ENCODE measurements at regions not wholly inside any gene's neighbourhood (a gene's known extent, or its start where the extent isn't known, plus 50 kb on each side); places are given as distances from the start of the nearest gene placed in this dataset.
"Not testable (repeated sequence)": the region's sequence is repeated elsewhere in the genome, so short reads cannot be mapped to it uniquely, and the experiment has no call there.

DNA sequence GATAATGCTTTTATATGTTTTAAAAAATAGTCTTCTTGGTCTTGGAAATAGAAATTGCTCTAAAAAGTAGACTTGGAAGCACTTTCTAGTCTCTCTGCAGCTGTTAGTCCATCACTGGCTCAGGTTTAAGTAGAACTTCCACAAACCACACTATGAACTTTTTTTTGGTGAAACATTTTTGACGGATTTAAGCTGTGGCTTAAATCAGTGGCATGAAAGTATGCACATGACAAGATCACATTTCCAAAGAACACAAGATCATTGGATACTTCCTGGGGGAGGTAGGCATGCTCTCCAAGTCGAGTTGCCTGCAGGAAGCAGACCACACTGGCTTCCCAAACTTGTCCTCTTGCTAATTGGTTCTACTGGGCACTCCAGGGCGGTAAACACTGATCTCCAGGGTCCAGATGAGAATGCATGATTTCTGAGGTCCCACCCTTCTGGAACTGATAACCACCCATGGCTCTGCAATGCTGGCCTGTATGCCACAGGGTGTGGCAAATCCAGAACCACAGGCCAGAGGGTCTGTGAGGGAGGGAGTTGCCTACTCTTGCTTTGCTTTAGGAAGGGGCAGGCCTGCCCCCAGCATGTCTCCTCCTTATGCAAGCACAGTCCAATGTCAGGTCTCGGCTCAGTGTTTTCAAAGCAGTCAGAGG is 331.9 kb upstream of the SFRP2 start:
- Mint-ChIP-seq H3K9me3 (ENCODE audit: unreplicated experiment) (no peaks in the 10 kb centered on the region), H3K4me1 (ENCODE audit: unreplicated experiment) (no peaks in the 10 kb centered on the region)
- TF ChIP-seq, protein P1, sequence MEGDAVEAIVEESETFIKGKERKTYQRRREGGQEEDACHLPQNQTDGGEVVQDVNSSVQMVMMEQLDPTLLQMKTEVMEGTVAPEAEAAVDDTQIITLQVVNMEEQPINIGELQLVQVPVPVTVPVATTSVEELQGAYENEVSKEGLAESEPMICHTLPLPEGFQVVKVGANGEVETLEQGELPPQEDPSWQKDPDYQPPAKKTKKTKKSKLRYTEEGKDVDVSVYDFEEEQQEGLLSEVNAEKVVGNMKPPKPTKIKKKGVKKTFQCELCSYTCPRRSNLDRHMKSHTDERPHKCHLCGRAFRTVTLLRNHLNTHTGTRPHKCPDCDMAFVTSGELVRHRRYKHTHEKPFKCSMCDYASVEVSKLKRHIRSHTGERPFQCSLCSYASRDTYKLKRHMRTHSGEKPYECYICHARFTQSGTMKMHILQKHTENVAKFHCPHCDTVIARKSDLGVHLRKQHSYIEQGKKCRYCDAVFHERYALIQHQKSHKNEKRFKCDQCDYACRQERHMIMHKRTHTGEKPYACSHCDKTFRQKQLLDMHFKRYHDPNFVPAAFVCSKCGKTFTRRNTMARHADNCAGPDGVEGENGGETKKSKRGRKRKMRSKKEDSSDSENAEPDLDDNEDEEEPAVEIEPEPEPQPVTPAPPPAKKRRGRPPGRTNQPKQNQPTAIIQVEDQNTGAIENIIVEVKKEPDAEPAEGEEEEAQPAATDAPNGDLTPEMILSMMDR (IDR thresholded peaks at IDR 0.05; ENCODE audit: unreplicated experiment), result no peak

DNA sequence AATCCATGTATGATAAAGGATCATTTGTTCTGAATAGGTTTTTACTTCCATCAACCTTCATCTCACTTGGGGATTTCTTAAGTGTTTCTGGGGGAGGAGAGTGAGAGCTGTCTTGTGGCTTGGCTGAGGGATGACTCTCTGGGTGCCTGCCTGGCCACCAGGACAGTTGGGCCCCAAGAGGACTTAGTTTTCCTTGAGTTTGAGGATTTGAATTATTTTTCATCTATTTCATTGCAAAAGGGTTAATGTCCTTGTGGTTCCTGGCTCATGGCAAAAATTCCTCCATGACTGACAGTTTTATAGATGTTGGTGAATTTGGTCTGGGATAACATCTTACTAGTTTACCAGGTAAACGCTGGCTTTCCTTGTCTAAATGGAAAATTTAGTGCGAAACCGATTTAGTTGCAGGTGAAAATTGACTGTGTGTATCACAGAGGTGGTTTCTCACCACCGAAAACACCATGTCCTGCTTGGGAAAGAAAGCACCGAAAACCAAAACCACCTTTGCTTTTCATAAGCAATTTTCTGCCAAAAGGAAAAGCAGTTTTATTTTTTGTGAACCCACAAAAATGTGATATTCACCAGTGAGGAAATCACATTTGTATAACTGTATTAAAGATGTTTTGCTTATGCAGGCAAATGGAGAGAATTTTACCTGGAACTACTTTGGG is 331.3 kb upstream of the SFRP2 start:
- H3K27me3 Mint-ChIP-seq (ENCODE audit: unreplicated experiment), result peaks cover 1% of the 10 kb centered on the region
- H3K27ac Mint-ChIP-seq (ENCODE audit: unreplicated experiment), result no peak overlapping the region
- no peak overlapping the region for H3K4me3 Mint-ChIP-seq (ENCODE audit: unreplicated experiment)
- H3K4me1 Mint-ChIP-seq (ENCODE audit: unreplicated experiment), result no peaks in the 10 kb centered on the region
- no peak for DNase-seq (ENCODE audit: low spot score)
- no peaks in the 10 kb centered on the region for H3K9me3 Mint-ChIP-seq (ENCODE audit: unreplicated experiment)
- TF ChIP-seq, protein P1 (IDR thresholded peaks at IDR 0.05; ENCODE audit: unreplicated experiment), result no peak
- H3K36me3 Mint-ChIP-seq (ENCODE audit: low read depth, unreplicated experiment), result peaks cover 4% of the 10 kb centered on the region

More for the DNA sequence above, 331.9 kb upstream of the SFRP2 start:
- H3K4me3 Mint-ChIP-seq (ENCODE audit: unreplicated experiment), result no peak overlapping the region
- H3K36me3 Mint-ChIP-seq (ENCODE audit: low read depth, unreplicated experiment), result peaks cover 4% of the 10 kb centered on the region
- DNase-seq (ENCODE audit: low spot score), result no peak
- no peak overlapping the region for H3K27ac Mint-ChIP-seq (ENCODE audit: unreplicated experiment)
- H3K27me3 Mint-ChIP-seq (ENCODE audit: unreplicated experiment), result peaks cover 3% of the 10 kb centered on the region

DNA sequence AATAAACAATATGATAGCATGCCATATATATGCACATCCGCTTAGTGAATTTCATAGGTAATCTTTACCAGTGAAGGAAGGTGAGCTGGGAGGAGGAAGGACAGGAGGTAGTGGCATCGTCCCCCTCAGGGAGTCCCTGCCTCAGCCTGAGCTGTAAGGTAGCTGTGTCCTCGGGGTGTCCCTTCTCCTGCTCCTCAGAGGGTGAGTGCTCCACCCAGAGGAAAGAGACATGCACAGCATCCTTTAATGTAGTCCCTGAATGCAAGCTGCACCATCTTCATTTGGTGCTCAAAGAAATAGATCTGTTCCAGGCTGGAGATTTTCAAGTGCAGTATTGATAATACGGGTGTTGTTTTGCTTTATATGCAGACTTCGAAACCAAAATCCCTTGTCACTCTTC is 330.4 kb upstream of the SFRP2 start:
- H3K36me3 Mint-ChIP-seq (ENCODE audit: low read depth, unreplicated experiment), result no peaks in the 10 kb centered on the region
- peaks cover 1% of the 10 kb centered on the region for H3K27me3 Mint-ChIP-seq (ENCODE audit: unreplicated experiment)
- TF ChIP-seq, protein P1 (IDR thresholded peaks at IDR 0.05; ENCODE audit: unreplicated experiment), result no peak
- H3K9me3 Mint-ChIP-seq (ENCODE audit: unreplicated experiment), result no peaks in the 10 kb centered on the region
- no peak for DNase-seq (ENCODE audit: low spot score)
- no peak overlapping the region for H3K4me3 Mint-ChIP-seq (ENCODE audit: unreplicated experiment)
- no peak overlapping the region for H3K27ac Mint-ChIP-seq (ENCODE audit: unreplicated experiment)
- no peaks in the 10 kb centered on the region for H3K4me1 Mint-ChIP-seq (ENCODE audit: unreplicated experiment)

DNA sequence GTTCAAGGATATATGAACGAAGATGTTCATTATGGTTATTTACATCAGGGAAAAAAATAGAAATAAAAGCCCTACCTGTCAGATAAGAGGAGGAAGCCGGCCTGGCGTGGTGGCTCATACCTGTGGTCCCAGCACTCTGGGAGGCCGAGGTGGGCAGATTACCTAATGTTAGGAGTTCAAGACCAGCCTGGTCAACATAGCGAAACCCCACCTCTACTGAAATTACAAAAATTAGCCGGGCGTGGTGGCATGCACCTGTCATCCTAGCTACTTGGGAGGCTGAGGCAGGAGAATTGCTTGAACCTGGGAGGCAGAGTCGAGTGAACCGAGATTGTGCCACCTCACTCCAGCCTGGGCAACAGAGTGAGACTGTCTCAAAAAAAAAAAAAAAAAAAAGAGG is 328.8 kb upstream of the SFRP2 start:
- not testable (repeated sequence) for H3K27me3 Mint-ChIP-seq (ENCODE audit: unreplicated experiment); H3K27ac Mint-ChIP-seq (ENCODE audit: unreplicated experiment); H3K9me3 Mint-ChIP-seq (ENCODE audit: unreplicated experiment); DNase-seq (ENCODE audit: low spot score); H3K4me3 Mint-ChIP-seq (ENCODE audit: unreplicated experiment); H3K36me3 Mint-ChIP-seq (ENCODE audit: low read depth, unreplicated experiment); H3K4me1 Mint-ChIP-seq (ENCODE audit: unreplicated experiment)

DNA sequence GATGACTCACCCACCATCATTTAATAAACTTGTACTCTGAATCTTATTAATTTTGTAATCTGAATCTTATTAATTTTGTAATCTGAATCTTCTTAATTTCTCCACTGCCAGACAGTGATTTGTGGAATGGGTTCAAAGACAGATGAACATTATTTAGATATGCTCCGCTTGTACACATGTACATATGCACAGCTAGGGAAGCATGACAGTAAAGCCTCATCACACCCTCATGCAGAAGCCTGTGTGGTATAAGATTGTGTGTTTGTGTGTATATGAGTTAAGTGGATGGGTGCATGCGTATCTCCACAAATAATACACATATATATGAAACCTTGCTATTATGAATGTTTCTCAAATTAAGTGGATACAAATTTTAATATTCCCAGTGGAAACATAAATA is 318.5 kb upstream of the SFRP2 start:
- no peaks in the 10 kb centered on the region for H3K36me3 Mint-ChIP-seq (ENCODE audit: low read depth, unreplicated experiment)
- TF ChIP-seq, protein P1 (IDR thresholded peaks at IDR 0.05; ENCODE audit: unreplicated experiment), result no peak

More for the DNA sequence above, 318.5 kb upstream of the SFRP2 start:
- no peaks in the 10 kb centered on the region for H3K9me3 Mint-ChIP-seq (ENCODE audit: unreplicated experiment)
- H3K4me1 Mint-ChIP-seq (ENCODE audit: unreplicated experiment), result no peaks in the 10 kb centered on the region
- H3K4me3 Mint-ChIP-seq (ENCODE audit: unreplicated experiment), result no peak overlapping the region
- H3K27ac Mint-ChIP-seq (ENCODE audit: unreplicated experiment), result no peak overlapping the region
- H3K27me3 Mint-ChIP-seq (ENCODE audit: unreplicated experiment), result no peaks in the 10 kb centered on the region
- no peak for DNase-seq (ENCODE audit: low spot score)
